ENCODE measurements at regions not wholly inside any gene's neighbourhood (a gene's known extent, or its start where the extent isn't known, plus 50 kb on each side); places are given as distances from the start of the nearest gene placed in this dataset.

- DNase-seq: no peak
These were observed 682.9 kb upstream of the ADAMTS5 start for GRCh38 chr21:27649762-27650161.

DNA sequence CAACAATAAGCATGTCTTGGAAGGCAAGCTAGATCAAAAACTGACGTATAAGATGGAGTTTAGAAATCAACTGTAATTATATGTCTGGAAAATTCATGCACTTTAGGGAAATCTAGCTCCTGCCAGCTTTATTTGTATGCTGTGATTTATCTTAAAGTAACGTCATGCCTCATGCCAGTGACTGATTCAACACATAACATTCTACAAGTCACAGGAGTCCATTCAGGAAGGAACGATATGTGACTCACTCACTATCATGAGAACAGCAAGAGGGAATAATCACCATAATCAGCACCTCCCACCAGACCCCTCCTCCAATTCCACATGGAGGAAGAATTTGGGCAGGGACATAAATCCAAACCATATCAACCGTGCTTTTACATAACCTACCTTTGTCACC is 682.4 kb upstream of the ADAMTS5 start:
- DNase-seq: no peak

DNA sequence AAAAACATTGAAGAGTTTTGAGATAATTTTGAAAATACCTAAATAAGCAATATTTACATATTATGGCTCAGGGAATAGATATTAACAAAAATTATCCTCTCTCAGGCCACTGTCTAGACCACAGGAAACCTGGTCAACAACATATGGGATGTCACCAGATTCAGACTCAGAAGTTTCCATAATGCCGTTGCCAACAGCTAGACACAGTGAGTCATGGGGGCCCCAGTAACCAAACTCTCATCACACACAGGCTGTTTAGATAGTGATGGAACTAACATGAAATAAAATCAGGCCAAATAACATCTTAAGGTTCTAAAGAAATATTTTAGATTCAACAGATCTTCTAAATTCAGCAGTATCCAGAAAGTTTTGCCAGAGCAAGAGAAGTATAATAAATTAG is 681.7 kb upstream of the ADAMTS5 start:
- DNase-seq: no peak

DNA sequence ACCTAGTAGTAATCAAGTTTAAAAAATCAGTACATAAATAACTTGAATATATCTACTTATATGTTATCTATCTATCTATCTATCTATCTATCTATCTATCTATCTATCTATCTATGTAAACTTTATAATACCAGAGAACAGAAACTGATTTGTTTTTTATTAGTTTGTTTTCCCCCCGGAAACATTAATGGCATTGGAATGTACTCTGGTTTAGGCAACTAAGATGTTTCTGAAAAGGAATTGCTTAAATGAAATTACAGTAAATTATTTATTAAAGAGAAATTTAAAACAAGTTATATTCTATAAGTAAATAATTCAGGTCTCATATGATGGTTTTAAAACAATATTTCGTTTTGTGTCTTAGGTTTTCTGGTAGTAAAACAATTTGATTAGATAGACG is 681.0 kb upstream of the ADAMTS5 start:
- DNase-seq: no peak

- DNase-seq: no peak
These were observed 680.5 kb upstream of the ADAMTS5 start for GRCh38 chr21:27647401-27647800.

- DNase-seq: no peak
These were observed 679.8 kb upstream of the ADAMTS5 start for GRCh38 chr21:27646691-27647090.

- no peak for DNase-seq
These were observed 679.2 kb upstream of the ADAMTS5 start for GRCh38 chr21:27646056-27646455.

DNA sequence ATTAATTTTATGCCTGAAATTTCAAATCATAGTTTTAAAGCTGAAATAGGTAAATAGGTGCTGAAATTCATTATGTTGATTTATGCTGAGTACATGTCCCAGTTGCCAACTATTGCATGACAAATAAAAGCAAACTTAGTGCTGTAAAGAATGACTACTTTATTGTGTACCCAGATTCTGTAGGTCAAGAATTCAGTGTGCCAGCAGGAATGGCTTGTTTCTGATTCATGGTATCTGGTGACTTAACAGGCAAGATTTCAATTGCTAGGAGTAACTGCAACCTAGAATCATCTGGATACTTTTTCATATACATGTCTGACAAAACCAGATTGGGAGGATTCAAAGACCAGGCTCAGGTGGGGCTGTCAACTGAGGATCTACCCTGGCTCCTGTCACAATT is 678.4 kb upstream of the ADAMTS5 start:
- DNase-seq: no peak

DNA sequence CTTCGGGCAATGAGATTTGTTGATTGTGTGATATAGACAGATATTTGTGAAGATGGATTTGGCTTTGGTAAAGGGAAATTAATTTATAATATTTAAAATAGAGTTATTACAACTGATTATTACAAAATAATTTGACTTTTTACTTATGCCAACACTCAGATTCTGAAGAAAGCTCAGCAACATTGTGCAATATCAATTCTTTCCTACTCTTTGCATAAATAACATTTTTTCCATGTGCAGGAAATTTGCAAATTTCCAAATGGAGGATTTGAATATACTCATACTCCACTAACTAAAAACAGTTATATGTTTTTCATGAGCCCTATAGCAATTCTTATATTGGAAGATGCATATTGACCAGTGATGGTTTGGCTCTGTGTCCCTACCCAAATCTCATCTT is 676.4 kb upstream of the ADAMTS5 start:
- no peak for DNase-seq

DNA sequence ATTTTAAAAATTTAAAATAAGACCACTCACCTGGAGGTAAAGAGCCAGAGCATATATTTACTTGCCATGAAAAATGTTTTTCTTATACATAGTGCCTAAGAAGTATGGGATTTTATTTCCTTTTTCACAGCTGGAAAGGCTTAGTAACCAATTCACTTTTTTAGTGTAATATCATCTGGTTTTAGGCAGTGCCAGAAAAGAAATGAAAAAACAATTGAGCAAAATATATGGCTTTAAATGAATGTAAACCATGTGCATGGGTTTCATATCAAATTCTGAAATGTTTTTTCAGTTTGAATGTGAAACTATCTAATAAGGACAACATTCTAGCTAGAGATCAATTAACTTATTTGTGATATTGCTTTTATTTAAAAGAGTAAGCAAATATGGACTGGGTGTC is 672.4 kb upstream of the ADAMTS5 start:
- DNase-seq: no peak

GRCh38 chr21:27636656-27637055 is 669.8 kb upstream of the ADAMTS5 start:
- DNase-seq: no peak

GRCh38 chr21:27633631-27634030 is 666.7 kb upstream of the ADAMTS5 start:
- no peak for DNase-seq

- no peak for DNase-seq
These were observed 664.6 kb upstream of the ADAMTS5 start for GRCh38 chr21:27631471-27631870.

DNA sequence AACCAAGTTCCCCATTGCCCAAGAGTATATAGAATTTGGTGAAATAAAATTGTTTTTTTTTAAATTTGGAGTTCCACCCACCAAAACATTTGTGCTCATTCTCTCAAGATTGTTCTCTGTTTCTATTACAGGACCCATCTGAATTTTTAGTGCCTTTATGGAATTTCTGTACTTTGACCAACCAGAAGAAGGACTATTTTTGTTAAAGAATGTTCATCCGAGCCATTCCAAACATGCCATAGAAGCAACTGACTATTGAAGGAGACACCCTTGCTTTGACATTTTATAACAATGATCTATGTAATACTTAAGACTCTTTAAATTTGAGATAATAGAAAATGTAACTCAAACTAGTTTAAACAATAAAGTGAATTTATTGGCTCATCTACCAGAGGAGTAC is 655.7 kb upstream of the ADAMTS5 start:
- DNase-seq: no peak

GRCh38 chr21:27614231-27614630 is 647.3 kb upstream of the ADAMTS5 start:
- DNase-seq: no peak

GRCh38 chr21:27606422-27606821 is 639.5 kb upstream of the ADAMTS5 start:
- DNase-seq: no peak

GRCh38 chr21:27596196-27596595 is 629.3 kb upstream of the ADAMTS5 start:
- DNase-seq: no peak

- DNase-seq: no peak
These were observed 628.8 kb upstream of the ADAMTS5 start for GRCh38 chr21:27595716-27596115.

DNA sequence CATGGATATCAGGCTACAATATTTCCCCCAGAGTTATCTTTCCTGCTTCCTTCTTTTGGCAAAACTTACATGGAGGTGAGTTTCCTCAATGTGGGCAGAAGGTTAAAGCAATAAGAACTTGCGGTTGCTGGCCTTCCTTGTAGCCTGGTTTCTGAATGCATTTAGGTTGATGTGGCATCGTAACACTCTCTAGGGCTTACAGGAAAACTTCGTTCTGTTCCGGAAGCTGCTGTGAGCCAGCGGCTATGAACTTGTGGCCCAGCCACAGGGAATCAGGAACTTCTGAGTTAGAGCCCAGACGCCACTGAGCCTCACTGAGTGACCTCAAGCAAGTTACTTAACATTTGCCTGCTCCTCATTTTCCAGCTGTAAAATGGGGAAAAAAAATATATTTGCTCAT is 623.4 kb upstream of the ADAMTS5 start:
- DNase-seq: no peak

- no peak for DNase-seq
These were observed 622.9 kb upstream of the ADAMTS5 start for GRCh38 chr21:27589781-27590180.

DNA sequence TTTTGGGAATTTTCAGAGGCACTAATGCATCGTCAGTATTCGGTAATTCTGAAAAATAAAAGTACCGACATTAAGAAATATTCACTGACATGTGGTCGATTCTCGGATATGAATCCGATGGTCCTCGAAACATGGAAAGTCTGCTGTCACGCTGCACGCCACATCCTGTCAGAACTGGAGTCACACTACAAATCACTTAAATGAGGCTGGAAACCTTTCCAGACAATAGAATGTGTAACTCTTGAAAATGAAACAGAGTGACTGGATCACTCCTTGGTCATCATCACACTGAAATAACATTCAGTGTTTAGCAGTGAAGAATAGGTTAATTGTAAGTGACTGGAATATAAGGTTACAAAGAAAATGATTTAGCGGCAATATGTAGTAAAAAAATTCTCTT is 620.1 kb upstream of the ADAMTS5 start:
- DNase-seq: no peak

DNA sequence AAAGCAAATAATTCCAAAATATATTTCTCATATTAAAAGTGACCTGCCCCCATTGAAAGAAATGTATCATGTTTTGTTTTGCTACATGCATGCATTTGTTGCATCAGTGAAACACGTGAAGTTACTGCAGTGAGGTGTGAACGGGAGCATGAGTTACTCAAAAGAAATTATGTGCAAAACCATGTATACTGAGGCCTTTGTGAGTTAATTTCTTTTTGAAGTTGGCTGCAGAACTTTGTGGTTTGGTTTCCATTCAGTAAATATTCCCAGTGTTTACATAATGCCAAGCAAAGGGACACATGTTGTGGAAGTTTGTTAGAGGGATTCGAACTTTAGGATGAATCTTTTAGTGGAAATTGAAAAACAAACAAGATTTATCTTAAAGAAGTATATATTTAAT is 619.4 kb upstream of the ADAMTS5 start:
- DNase-seq: no peak

- no peak for DNase-seq
These were observed 617.4 kb upstream of the ADAMTS5 start for GRCh38 chr21:27584256-27584655.

DNA sequence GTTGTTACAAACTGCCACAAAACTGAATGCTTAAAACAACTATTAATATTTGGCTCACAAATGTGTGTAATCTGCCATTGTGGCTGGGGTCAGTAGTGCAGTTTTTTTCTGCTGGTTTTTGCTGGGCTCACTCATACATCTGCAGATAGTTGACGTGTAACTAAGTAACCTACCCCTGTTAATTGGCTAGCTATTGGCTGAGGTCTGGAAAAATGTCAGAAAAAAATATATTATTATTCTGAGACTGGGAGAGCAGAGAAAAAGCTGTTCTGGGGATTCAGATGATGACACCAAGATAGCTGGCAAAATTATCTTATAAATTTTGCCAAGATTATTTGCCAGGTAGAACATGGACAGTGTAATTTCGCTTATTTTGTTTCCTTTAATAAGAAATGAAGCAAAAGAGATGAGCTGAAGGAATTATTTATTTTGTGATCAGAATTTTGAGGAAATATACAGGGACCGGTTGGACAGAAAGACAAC is 616.1 kb upstream of the ADAMTS5 start:
- no peak for DNase-seq
